C4-2B (cell line): ENCODE measurements at regions not wholly inside any gene's neighbourhood (a gene's known extent, or its start where the extent isn't known, plus 50 kb on each side); places are given as distances from the start of the nearest gene placed in this dataset.

ENCODE experiments used
- ZFX ChIP-seq: fragments of 450-650 bp; IDR thresholded peaks from 2 replicates; pipeline ENCODE4 v1.6.1; 2017
- TF ChIP-seq, protein P1 (sequence below): fragments of 450-650 bp; conservative IDR thresholded peaks from 2 replicates; pipeline ENCODE4 v1.5.1; 2017; ENCODE audit warnings: mild to moderate bottlenecking

DNA sequence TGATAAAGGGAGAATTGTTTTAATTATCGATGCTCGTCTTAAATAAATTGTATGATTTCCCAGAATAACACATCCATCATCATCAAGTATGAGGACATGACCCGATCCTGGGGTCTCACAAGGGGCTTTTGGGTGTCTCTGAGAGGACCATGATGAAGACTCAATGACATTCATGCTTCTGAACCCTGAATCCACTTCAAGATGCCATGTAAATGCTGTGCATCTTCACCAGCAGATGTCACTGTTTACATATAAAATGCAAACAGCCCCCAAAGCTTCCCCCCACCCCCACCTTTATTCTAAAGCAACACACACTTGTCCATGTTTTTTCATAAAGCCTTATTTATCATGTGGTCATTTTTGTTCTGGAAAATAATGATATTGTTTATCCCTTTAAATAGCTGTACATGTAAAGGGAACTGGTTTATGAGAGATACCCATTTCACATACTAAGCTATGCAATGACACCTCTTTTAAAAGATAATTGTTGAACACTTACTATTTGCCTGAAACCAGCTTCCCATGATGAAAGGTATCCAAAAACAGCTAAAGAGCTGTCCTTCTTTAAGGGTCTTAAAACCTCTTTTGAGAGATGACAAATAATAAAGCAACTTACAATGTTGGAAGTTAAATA, 69.7 kb upstream of the UBE3A start:
- TF ChIP-seq, protein P1, sequence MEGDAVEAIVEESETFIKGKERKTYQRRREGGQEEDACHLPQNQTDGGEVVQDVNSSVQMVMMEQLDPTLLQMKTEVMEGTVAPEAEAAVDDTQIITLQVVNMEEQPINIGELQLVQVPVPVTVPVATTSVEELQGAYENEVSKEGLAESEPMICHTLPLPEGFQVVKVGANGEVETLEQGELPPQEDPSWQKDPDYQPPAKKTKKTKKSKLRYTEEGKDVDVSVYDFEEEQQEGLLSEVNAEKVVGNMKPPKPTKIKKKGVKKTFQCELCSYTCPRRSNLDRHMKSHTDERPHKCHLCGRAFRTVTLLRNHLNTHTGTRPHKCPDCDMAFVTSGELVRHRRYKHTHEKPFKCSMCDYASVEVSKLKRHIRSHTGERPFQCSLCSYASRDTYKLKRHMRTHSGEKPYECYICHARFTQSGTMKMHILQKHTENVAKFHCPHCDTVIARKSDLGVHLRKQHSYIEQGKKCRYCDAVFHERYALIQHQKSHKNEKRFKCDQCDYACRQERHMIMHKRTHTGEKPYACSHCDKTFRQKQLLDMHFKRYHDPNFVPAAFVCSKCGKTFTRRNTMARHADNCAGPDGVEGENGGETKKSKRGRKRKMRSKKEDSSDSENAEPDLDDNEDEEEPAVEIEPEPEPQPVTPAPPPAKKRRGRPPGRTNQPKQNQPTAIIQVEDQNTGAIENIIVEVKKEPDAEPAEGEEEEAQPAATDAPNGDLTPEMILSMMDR = peak; percentile 87
- no peak for TF ChIP-seq ZFX
